ENCODE measurements at regions not wholly inside any gene's neighbourhood (a gene's known extent, or its start where the extent isn't known, plus 50 kb on each side); places are given as distances from the start of the nearest gene placed in this dataset.

GRCh38 chr9:119667916-119668315 is 298.7 kb upstream of the BRINP1 start:
- Mint-ChIP-seq H3K4me1 (no peaks in the 10 kb centered on the region), H3K27ac (no peak overlapping the region), H3K9me3 (peaks cover 0 to 3% (median 0%) of the 10 kb centered on the region in 7 donors), H3K36me3 (no peaks in the 10 kb centered on the region), H3K27me3 (ENCODE audit: low read depth in 3 of 3) (no peaks in the 10 kb centered on the region), H3K4me3 (no peak overlapping the region)
- no peak overlapping the region for H3K4me2 ChIP-seq (replicated peaks; ENCODE audit: extremely low read depth, low read length, poor library complexity, severe bottlenecking)
- TF ChIP-seq CTCF (IDR thresholded peaks at IDR 0.05): no peak
- H2AFZ ChIP-seq (ENCODE audit: insufficient read depth, low read depth, low read length, poor library complexity, severe bottlenecking): no peak overlapping the region
- no peaks in the 10 kb centered on the region for H3K4me1 ChIP-seq (ENCODE audit: control insufficient read depth in 1 of 2, insufficient read depth in 2 of 2, low read length in 2 of 2)
- no peak overlapping the region for H3K4me3 ChIP-seq (replicated peaks in 1 of 3; ENCODE audit: low read depth in 2 of 3, low read length in 3 of 3)
- no peaks in the 10 kb centered on the region for H3K36me3 ChIP-seq (replicated peaks in 1 of 2; ENCODE audit: control insufficient read depth in 1 of 2, insufficient read depth in 2 of 2, low read length in 2 of 2)
- no peak overlapping the region for H3K9ac ChIP-seq (ENCODE audit: insufficient read depth, low read length, poor library complexity, severe bottlenecking)
- 79% methylated on average over 1 of the region's 2 CpGs for WGBS (ENCODE audit: insufficient coverage)
- no peaks in the 10 kb centered on the region for H3K27me3 ChIP-seq (ENCODE audit: control insufficient read depth in 2 of 2, insufficient read depth in 2 of 2, low read length in 2 of 2)
- H3K9me3 ChIP-seq (replicated peaks in 1 of 2; ENCODE audit: control insufficient read depth in 1 of 2, insufficient read depth in 1 of 2, low read length in 2 of 2): no peaks in the 10 kb centered on the region
- no peak for DNase-seq
- H4K20me1 ChIP-seq (ENCODE audit: insufficient read depth, low read length): no peaks in the 10 kb centered on the region
- H3K27ac ChIP-seq (ENCODE audit: low read depth in 1 of 2, low read length in 2 of 2): no peak overlapping the region
- H3K79me2 ChIP-seq (ENCODE audit: insufficient read depth, low read length): no peaks in the 10 kb centered on the region
- intact Hi-C loops (cut with micrococcal nuclease): no loop called here

GRCh38 chr9:119667163-119667562 is 297.9 kb upstream of the BRINP1 start:
- Mint-ChIP-seq H3K4me3 (no peak overlapping the region), H3K27me3 (ENCODE audit: low read depth in 3 of 3) (no peaks in the 10 kb centered on the region), H3K36me3 (no peaks in the 10 kb centered on the region), H3K27ac (no peak overlapping the region), H3K4me1 (no peaks in the 10 kb centered on the region), H3K9me3 (peaks cover 0 to 3% (median 0%) of the 10 kb centered on the region in 7 donors)
- Histone ChIP-seq H3K79me2 (ENCODE audit: insufficient read depth, low read length) (no peaks in the 10 kb centered on the region), H3K9ac (ENCODE audit: insufficient read depth, low read length, poor library complexity, severe bottlenecking) (no peak overlapping the region), H3K4me1 (ENCODE audit: control insufficient read depth in 1 of 2, insufficient read depth in 2 of 2, low read length in 2 of 2) (no peaks in the 10 kb centered on the region), H3K27ac (ENCODE audit: low read depth in 1 of 2, low read length in 2 of 2) (no peak overlapping the region), H3K27me3 (ENCODE audit: control insufficient read depth in 2 of 2, insufficient read depth in 2 of 2, low read length in 2 of 2) (no peaks in the 10 kb centered on the region), H2AFZ (ENCODE audit: insufficient read depth, low read depth, low read length, poor library complexity, severe bottlenecking) (no peak overlapping the region), H3K36me3 (replicated peaks in 1 of 2; ENCODE audit: control insufficient read depth in 1 of 2, insufficient read depth in 2 of 2, low read length in 2 of 2) (no peaks in the 10 kb centered on the region), H4K20me1 (ENCODE audit: insufficient read depth, low read length) (no peaks in the 10 kb centered on the region), H3K4me3 (replicated peaks in 1 of 3; ENCODE audit: low read depth in 2 of 3, low read length in 3 of 3) (no peak overlapping the region), H3K4me2 (replicated peaks; ENCODE audit: extremely low read depth, low read length, poor library complexity, severe bottlenecking) (no peak overlapping the region), H3K9me3 (replicated peaks in 1 of 2; ENCODE audit: control insufficient read depth in 1 of 2, insufficient read depth in 1 of 2, low read length in 2 of 2) (no peaks in the 10 kb centered on the region)
- no peak for DNase-seq
- no peak for TF ChIP-seq CTCF (IDR thresholded peaks at IDR 0.05)
- intact Hi-C loops (cut with micrococcal nuclease): no loop called here
- WGBS (ENCODE audit: insufficient coverage): no CpG with 5 or more reads among the region's 2 CpGs

Data from CD14-positive monocyte (primary cell).